GM12892 (cell line): ENCODE measurements at regions not wholly inside any gene's neighbourhood (a gene's known extent, or its start where the extent isn't known, plus 50 kb on each side); places are given as distances from the start of the nearest gene placed in this dataset.

Source experiments
- POLR2A ChIP-seq: IDR thresholded peaks from 2 replicates; pipeline ENCODE4 v1.6.1; 2011; ENCODE audit warnings: low read depth, low read length, control low read depth
- TAF1 ChIP-seq: IDR thresholded peaks from 2 replicates; pipeline ENCODE4 v1.6.1; 2011; ENCODE audit warnings: low read depth, mild to moderate bottlenecking, control low read depth, low read length, borderline replicate concordance

GRCh38 chr5:163303718-163304117 lies 133.7 kb upstream of the CCNG1 start:
- TF ChIP-seq TAF1 (no peak), POLR2A (no peak)
